K562 (cell line): ENCODE measurements at regions not wholly inside any gene's neighbourhood (a gene's known extent, or its start where the extent isn't known, plus 50 kb on each side); places are given as distances from the start of the nearest gene placed in this dataset.

Experiments used
- RBM22 ChIP-seq: fragments of 200-400 bp; formaldehyde crosslinking; IDR thresholded peaks from 2 replicates; pipeline ENCODE4 v1.6.1; 2018; ENCODE audit warnings: low read length, low read depth; ENCODE audit not compliant: poor library complexity, severe bottlenecking
- RBM39 ChIP-seq: fragments of 200-400 bp; formaldehyde crosslinking; optimal IDR thresholded peaks from 2 replicates; pipeline ENCODE3; 2018; ENCODE audit warnings: low read depth, low read length
- ZNF232 ChIP-seq: sonication (generic); formaldehyde crosslinking; IDR thresholded peaks from 2 replicates; pipeline ENCODE4 v1.8.0; 2022; ENCODE audit warnings: mild to moderate bottlenecking, missing genetic modification reagents

DNA sequence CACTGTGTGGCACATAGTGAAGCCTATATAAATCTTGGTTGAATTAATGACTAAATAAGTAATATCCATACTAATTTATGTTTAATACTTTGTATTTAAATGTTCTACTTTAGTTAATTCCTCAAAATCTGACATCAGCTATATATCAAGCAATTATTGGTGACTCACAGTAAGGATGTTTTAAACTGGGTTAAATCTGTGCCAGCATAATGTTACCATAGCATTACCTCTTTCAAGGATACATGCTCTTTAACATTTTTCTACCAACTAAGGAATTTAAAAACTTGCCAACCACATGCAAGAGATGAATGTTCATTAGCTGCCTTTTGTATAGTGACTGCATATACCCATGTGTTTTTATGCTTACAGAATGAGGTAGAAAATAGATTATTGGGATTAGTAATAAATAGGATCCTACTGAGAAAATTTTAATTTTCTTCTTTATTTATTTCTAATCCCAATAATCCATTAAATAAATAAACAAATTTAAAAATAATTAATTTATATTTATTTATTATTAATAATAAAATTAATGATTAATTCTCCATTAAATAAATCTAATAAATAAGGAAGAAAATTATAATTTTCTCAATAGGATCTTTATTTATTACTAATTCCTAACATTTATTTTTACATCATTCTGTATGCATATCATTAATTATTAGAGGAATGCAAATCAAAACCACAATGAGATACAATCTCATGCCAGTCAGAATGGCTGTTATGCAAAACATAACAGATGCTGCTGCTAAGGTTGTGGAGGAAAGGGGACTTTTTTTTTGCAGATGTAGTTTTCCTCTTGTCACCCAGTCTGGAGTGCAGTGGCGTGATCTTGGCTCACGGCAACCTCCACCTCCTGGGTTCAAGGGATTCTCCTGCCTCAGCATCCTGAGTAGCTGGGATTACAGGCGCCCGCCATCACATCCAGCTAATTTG is 410.7 kb upstream of the DSEL start:
- TF ChIP-seq RBM22 (no peak), RBM39 (no peak), ZNF232 (CRISPR knock-in tag) (no peak)
